ENCODE measurements at regions not wholly inside any gene's neighbourhood (a gene's known extent, or its start where the extent isn't known, plus 50 kb on each side); places are given as distances from the start of the nearest gene placed in this dataset.

- DNase-seq (ENCODE audit: extremely low spot score), result no peak
- TF ChIP-seq CTCF (IDR thresholded peaks at IDR 0.05; ENCODE audit: control extremely low read depth, extremely low read depth, low read depth, missing control alignments), result no peak
- CTCF ChIA-PET, result interaction anchor here (0.8 kb wide), 1 partner anchor 206 kb away, joined by 3 read pairs; no protein-coding TSS in a partner anchor
- POLR2A ChIA-PET, result no interaction called here
Measured at GRCh38 chr7:86181474-86181873, 462.2 kb upstream of the GRM3 start.

GRCh38 chr7:86164827-86165226 lies 478.9 kb upstream of the GRM3 start:
- POLR2A ChIA-PET, result no interaction called here
- no peak for DNase-seq (ENCODE audit: extremely low spot score)
- no peak for TF ChIP-seq CTCF (IDR thresholded peaks at IDR 0.05; ENCODE audit: control extremely low read depth, extremely low read depth, low read depth, missing control alignments)
- CTCF ChIA-PET, result no interaction called here

- no peak for TF ChIP-seq CTCF (IDR thresholded peaks at IDR 0.05; ENCODE audit: control extremely low read depth, extremely low read depth, low read depth, missing control alignments)
- DNase-seq (ENCODE audit: extremely low spot score), result no peak
- CTCF ChIA-PET, result no interaction called here
- POLR2A ChIA-PET, result no interaction called here
Measured at GRCh38 chr7:86158111-86158510, 485.6 kb upstream of the GRM3 start.

- no peak for DNase-seq (ENCODE audit: extremely low spot score)
- no peak for TF ChIP-seq CTCF (IDR thresholded peaks at IDR 0.05; ENCODE audit: control extremely low read depth, extremely low read depth, low read depth, missing control alignments)
- ChIA-PET CTCF (no interaction called here), POLR2A (no interaction called here)
Measured at GRCh38 chr7:86155623-86156022, 488.1 kb upstream of the GRM3 start.

- TF ChIP-seq CTCF (IDR thresholded peaks at IDR 0.05; ENCODE audit: control extremely low read depth, extremely low read depth, low read depth, missing control alignments), result no peak
- POLR2A ChIA-PET, result no interaction called here
- CTCF ChIA-PET, result no interaction called here
- no peak for DNase-seq (ENCODE audit: extremely low spot score)
Measured at GRCh38 chr7:86152926-86153325, 490.8 kb upstream of the GRM3 start.

- DNase-seq (ENCODE audit: extremely low spot score), result no peak
- no peak for TF ChIP-seq CTCF (IDR thresholded peaks at IDR 0.05; ENCODE audit: control extremely low read depth, extremely low read depth, low read depth, missing control alignments)
- ChIA-PET POLR2A (no interaction called here), CTCF (no interaction called here)
Measured at GRCh38 chr7:86149024-86149665, 494.6 kb upstream of the GRM3 start.

Measured in GM10248 (cell line).